A549 (cell line): ENCODE measurements at regions not wholly inside any gene's neighbourhood (a gene's known extent, or its start where the extent isn't known, plus 50 kb on each side); places are given as distances from the start of the nearest gene placed in this dataset.

Source experiments
- ATAC-seq, 2 experiments: fragments of 200-7000 bp in 1 of 2; fragments of >200 bp in 1 of 2; cut with Nextera tagmentation in 1 of 2; cut with Tn5 transposase in 1 of 2; 3 replicates each; pipeline versions ENCODE4 v1.8.0 to v1.9.1; 2018 to 2020; ENCODE audit warnings: mild to moderate bottlenecking in 1 of 2, moderate library complexity in 1 of 2
- CTCF ChIA-PET: fragments of 300-600 bp; sonication (Branson Sonifier 250); formaldehyde crosslinking; extraction: SDS; loops from one replicate; lab custom pipeline; 2021; ENCODE audit warnings: antibody characterized with exemption, inconsistent platforms; lab: Yijun Ruan, JAX
- POLR2A ChIA-PET: fragments of 350-600 bp; formaldehyde crosslinking; extraction: SDS; loops from one replicate; lab custom pipeline; 2021; ENCODE audit warnings: antibody characterized with exemption, inconsistent platforms; lab: Yijun Ruan, JAX
- DNase-seq, 2 experiments: peaks; one replicate each; pipeline versions ENCODE4 v3.0.0 to v3.0.0-alpha.2; 2011 to 2016; ENCODE audit warnings: low read depth in 1 of 2, low spot score in 1 of 2
- FAIRE-seq: peaks from 2 replicates; lab custom pipeline; 2011; peaks lifted over from hg19 to GRCh38; lab: Jason Lieb, UNC
- H3K27ac ChIP-seq, 2 experiments: fragments of >200 bp; sonication (Bioruptor Twin); formaldehyde crosslinking; 3 replicates each; pipeline ENCODE4 v1.5.1; 2016 to 2017
- H3K4me1 ChIP-seq: fragments of >200 bp; sonication (Bioruptor Twin); formaldehyde crosslinking; 3 replicates; pipeline ENCODE4 v1.6.1; 2016
- H3K4me2 ChIP-seq: fragments of >200 bp; sonication (Bioruptor Twin); formaldehyde crosslinking; 3 replicates; pipeline ENCODE4 v1.6.1; 2016
- H3K4me3 ChIP-seq: fragments of >200 bp; sonication (Bioruptor Twin); formaldehyde crosslinking; 3 replicates; pipeline ENCODE4 v1.5.1; 2016
- H3K9me3 ChIP-seq: fragments of >200 bp; sonication (Bioruptor Twin); formaldehyde crosslinking; 3 replicates; pipeline ENCODE4 v1.6.1; 2016
- EHF ChIP-seq: fragments of 250-450 bp; sonication (Bioruptor Pico); IDR thresholded peaks from 2 replicates; pipeline ENCODE4 v1.5.0; 2020; ENCODE audit warnings: mild to moderate bottlenecking
- ESRRA ChIP-seq: fragments of 150-350 bp; IDR thresholded peaks from 2 replicates; pipeline ENCODE4 v1.6.1; 2014; ENCODE audit warnings: mild to moderate bottlenecking, low read length, borderline replicate concordance
- FOSL2 ChIP-seq, 2 experiments: fragments of 450-650 bp in 1 of 2; fragments of >200 bp in 1 of 2; sonication (Bioruptor Twin) in 1 of 2; formaldehyde crosslinking; IDR thresholded peaks; 2 replicates each; pipeline versions ENCODE4 v1.5.0 to v1.6.1; 2016 to 2020; ENCODE audit warnings: mild to moderate bottlenecking in 1 of 2, moderate library complexity in 1 of 2
- GATA3 ChIP-seq: IDR thresholded peaks from 2 replicates; pipeline ENCODE4 v1.6.1; 2012; ENCODE audit warnings: borderline replicate concordance
- HDAC2 ChIP-seq: fragments of 200-600 bp; sonication (generic); IDR thresholded peaks from 2 replicates; pipeline ENCODE4 v1.6.1; 2016
- JUNB ChIP-seq: fragments of >200 bp; sonication (Bioruptor Twin); formaldehyde crosslinking; IDR thresholded peaks from 2 replicates; pipeline ENCODE4 v1.6.1; 2016
- NR3C1 ChIP-seq: fragments of >200 bp; sonication (Bioruptor Twin); formaldehyde crosslinking; IDR thresholded peaks from 3 replicates; pipeline ENCODE4 v1.6.1; 2017
- POLR2A ChIP-seq: IDR thresholded peaks from 2 replicates; pipeline ENCODE4 v1.6.1; 2012; ENCODE audit warnings: mild to moderate bottlenecking, low read length
- RAD21 ChIP-seq, 2 experiments: fragments of >200 bp in 1 of 2; sonication (Bioruptor Twin) in 1 of 2; formaldehyde crosslinking in 1 of 2; IDR thresholded peaks in 1 of 2; conservative IDR thresholded peaks in 1 of 2; 2 replicates in 1 of 2; 3 replicates in 1 of 2; pipeline ENCODE4 v1.6.1; 2012 to 2018; ENCODE audit warnings: inconsistent platforms in 1 of 2
- RARB ChIP-seq: fragments of 250-450 bp; sonication (Bioruptor Pico); IDR thresholded peaks from 2 replicates; pipeline ENCODE4 v1.8.0; 2021; ENCODE audit warnings: mild to moderate bottlenecking, moderate library complexity
- RFX5 ChIP-seq: fragments of 450-650 bp; IDR thresholded peaks from 2 replicates; pipeline ENCODE4 v1.7.1; 2014; ENCODE audit warnings: antibody characterized with exemption, mild to moderate bottlenecking, moderate library complexity
- RNF2 ChIP-seq: fragments of 200-600 bp; sonication (generic); IDR thresholded peaks from 2 replicates; pipeline ENCODE4 v1.6.1; 2016; ENCODE audit warnings: low read depth, mild to moderate bottlenecking, antibody characterized with exemption, moderate library complexity, borderline replicate concordance
- SMC3 ChIP-seq: fragments of >200 bp; sonication (Bioruptor Twin); formaldehyde crosslinking; IDR thresholded peaks from 3 replicates; pipeline ENCODE4 v1.6.1; 2018; ENCODE audit warnings: inconsistent platforms
- TFCP2L1 ChIP-seq: fragments of 250-450 bp; sonication (Bioruptor Pico); IDR thresholded peaks from 2 replicates; pipeline ENCODE4 v1.5.0; 2021; ENCODE audit warnings: mild to moderate bottlenecking
- WGBS: methylation state at CpG from one replicate; pipeline ENCODE4 v1.1.6; 2017; ENCODE audit errors: missing lambda C conversion rate; 5-methylcytosine and 5-hydroxymethylcytosine counted together
- TF ChIP-seq, protein P1 (sequence below): fragments of >200 bp; sonication (Bioruptor Twin); formaldehyde crosslinking; IDR thresholded peaks from 3 replicates; pipeline ENCODE4 v1.5.1; 2016
- TF ChIP-seq, protein P2 (sequence below): IDR thresholded peaks from 2 replicates; pipeline ENCODE4 v1.6.1; 2012; ENCODE audit warnings: low read depth, borderline replicate concordance
- TF ChIP-seq, protein P3 (sequence below): fragments of 200-600 bp; sonication (generic); IDR thresholded peaks from 2 replicates; pipeline ENCODE4 v1.6.1; 2016; ENCODE audit warnings: antibody characterized with exemption, mild to moderate bottlenecking, moderate library complexity
- TF ChIP-seq, protein P4 (sequence below): fragments of 150-350 bp; IDR thresholded peaks from 2 replicates; pipeline ENCODE4 v1.6.1; 2014; ENCODE audit warnings: low read depth, mild to moderate bottlenecking, low read length
- TF ChIP-seq, protein P5 (sequence below): fragments of 250-450 bp; sonication (Bioruptor Pico); IDR thresholded peaks from 2 replicates; pipeline ENCODE4 v1.5.0; 2020; ENCODE audit warnings: low read depth, mild to moderate bottlenecking, moderate library complexity
- TF ChIP-seq, protein P6 (sequence below): fragments of >200 bp; sonication (Bioruptor Twin); formaldehyde crosslinking; IDR thresholded peaks from 2 replicates; pipeline ENCODE4 v1.6.1; 2016

DNA sequence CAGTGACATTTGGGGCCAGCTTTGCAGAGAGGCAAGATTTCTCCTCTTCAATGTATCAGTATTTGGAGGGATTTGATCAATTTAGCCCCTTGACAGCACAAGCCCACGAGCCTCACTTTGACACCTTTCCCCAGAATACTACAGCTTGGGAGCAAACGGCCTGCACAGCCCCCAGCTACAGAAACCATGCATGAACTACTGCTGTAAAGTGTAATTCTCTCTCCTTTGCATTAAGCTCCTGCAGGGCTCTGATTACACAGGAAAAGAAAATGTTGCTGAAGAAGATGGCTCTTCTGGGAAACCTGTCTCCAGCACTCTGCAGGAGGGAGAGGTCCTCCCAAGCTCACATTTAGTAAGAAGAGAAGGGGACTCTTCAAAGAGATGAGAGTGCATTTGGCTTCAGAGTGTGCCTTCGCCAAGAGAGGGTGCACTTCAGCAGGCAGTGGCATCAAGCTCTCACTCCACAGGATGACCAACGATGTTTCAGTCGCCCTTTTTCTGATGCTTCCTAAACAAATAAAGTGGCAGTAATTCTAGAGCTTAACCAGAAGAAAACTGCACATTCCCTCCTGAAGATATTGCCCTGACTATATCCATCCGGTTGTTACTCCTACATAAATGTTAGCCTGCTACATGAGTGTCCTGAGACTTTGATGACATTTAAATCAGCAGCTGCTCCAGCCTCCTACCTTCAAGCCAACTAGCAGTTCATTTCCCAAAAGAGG, 272.2 kb downstream of the AUH start:
- H3K4me3 ChIP-seq = no peak overlapping the region
- FAIRE-seq = no peak
- ChIA-PET POLR2A (interaction anchor here (1.0 kb wide), 1 partner anchor 334 kb away, joined by 5 read pairs; the partner anchor contains the start of gene NFIL3), CTCF (interaction anchor here (0.6 to 4.1 kb wide), 41 partner anchors 9 to 601 kb away, joined by 3 to 31 read pairs (median 4); partner anchors contain the start of gene NFIL3)
- H3K4me2 ChIP-seq = 0 out of 3 replicates have a peak overlapping the region, but pooled peaks have one; percentile 25
- 0 out of 3 replicates have a peak, but pooled peaks cover 7% of the 10 kb centered on the region for H3K4me1 ChIP-seq
- peak; percentile 89 to 91 for ATAC-seq
- 16% methylated on average over 6 of the region's 6 CpGs for WGBS
- no peak for TF ChIP-seq RNF2
- TF ChIP-seq, protein P1, sequence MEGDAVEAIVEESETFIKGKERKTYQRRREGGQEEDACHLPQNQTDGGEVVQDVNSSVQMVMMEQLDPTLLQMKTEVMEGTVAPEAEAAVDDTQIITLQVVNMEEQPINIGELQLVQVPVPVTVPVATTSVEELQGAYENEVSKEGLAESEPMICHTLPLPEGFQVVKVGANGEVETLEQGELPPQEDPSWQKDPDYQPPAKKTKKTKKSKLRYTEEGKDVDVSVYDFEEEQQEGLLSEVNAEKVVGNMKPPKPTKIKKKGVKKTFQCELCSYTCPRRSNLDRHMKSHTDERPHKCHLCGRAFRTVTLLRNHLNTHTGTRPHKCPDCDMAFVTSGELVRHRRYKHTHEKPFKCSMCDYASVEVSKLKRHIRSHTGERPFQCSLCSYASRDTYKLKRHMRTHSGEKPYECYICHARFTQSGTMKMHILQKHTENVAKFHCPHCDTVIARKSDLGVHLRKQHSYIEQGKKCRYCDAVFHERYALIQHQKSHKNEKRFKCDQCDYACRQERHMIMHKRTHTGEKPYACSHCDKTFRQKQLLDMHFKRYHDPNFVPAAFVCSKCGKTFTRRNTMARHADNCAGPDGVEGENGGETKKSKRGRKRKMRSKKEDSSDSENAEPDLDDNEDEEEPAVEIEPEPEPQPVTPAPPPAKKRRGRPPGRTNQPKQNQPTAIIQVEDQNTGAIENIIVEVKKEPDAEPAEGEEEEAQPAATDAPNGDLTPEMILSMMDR = peak; percentile 59
- peak; percentile 78 for TF ChIP-seq SMC3
- peak; percentile 76 to 80 for TF ChIP-seq RAD21 (conservative IDR thresholded peaks at IDR 0.05 in 1 of 2, IDR thresholded peaks at IDR 0.05 in 1 of 2)
- peak in 1 of 2 experiments; percentile 59 for DNase-seq
- no peaks in the 10 kb centered on the region for H3K9me3 ChIP-seq
- peak overlapping the region in 1 of 2 experiments; percentile 51; a peak in 1 of 6 replicates for H3K27ac ChIP-seq

DNA sequence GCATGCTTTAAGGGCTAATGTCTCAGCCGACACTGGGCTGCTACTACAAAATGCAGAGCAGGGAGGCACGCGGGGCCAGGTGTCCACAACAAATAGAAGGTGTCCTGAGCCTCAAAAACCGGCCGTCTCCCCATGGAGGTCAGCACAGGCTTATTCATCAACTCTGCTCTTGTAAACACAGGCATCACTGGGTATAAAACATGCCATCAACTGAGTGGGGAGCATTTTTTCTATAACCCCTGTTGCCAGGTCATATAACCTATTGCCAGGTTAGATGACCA, 271.6 kb downstream of the AUH start:
- ChIA-PET POLR2A (interaction anchor here (1.0 kb wide), 1 partner anchor 334 kb away, joined by 5 read pairs; the partner anchor contains the start of gene NFIL3), CTCF (interaction anchor here (0.9 to 4.1 kb wide), 33 partner anchors 8 to 601 kb away, joined by 3 to 31 read pairs (median 5); no protein-coding TSS in a partner anchor)
- no peak for DNase-seq
- Histone ChIP-seq H3K4me1 (0 out of 3 replicates have a peak, but pooled peaks cover 7% of the 10 kb centered on the region), H3K9me3 (no peaks in the 10 kb centered on the region), H3K27ac (peak overlapping the region in 1 of 2 experiments; percentile 51; a peak in 1 of 6 replicates), H3K4me3 (no peak overlapping the region), H3K4me2 (no peak overlapping the region)
- ATAC-seq = peak in 1 of 2 experiments; percentile 45; a peak in 3 of 6 replicates
- WGBS = 83% methylated on average over 5 of the region's 5 CpGs
- TF ChIP-seq FOSL2 (IDR thresholded peaks at IDR 0.05) (no peak), FOSL2 (CRISPR knock-in tag; IDR thresholded peaks at IDR 0.05) (no peak), POLR2A (no peak), JUNB (no peak), RARB (CRISPR knock-in tag) (no peak), EHF (no peak), HDAC2 (no peak), RFX5 (no peak), ESRRA (no peak), NR3C1 (no peak), GATA3 (no peak), TFCP2L1 (CRISPR knock-in tag) (no peak)
- TF ChIP-seq, protein P2, sequence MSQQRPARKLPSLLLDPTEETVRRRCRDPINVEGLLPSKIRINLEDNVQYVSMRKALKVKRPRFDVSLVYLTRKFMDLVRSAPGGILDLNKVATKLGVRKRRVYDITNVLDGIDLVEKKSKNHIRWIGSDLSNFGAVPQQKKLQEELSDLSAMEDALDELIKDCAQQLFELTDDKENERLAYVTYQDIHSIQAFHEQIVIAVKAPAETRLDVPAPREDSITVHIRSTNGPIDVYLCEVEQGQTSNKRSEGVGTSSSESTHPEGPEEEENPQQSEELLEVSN = no peak
- TF ChIP-seq, protein P1 = no peak
- TF ChIP-seq, protein P3, sequence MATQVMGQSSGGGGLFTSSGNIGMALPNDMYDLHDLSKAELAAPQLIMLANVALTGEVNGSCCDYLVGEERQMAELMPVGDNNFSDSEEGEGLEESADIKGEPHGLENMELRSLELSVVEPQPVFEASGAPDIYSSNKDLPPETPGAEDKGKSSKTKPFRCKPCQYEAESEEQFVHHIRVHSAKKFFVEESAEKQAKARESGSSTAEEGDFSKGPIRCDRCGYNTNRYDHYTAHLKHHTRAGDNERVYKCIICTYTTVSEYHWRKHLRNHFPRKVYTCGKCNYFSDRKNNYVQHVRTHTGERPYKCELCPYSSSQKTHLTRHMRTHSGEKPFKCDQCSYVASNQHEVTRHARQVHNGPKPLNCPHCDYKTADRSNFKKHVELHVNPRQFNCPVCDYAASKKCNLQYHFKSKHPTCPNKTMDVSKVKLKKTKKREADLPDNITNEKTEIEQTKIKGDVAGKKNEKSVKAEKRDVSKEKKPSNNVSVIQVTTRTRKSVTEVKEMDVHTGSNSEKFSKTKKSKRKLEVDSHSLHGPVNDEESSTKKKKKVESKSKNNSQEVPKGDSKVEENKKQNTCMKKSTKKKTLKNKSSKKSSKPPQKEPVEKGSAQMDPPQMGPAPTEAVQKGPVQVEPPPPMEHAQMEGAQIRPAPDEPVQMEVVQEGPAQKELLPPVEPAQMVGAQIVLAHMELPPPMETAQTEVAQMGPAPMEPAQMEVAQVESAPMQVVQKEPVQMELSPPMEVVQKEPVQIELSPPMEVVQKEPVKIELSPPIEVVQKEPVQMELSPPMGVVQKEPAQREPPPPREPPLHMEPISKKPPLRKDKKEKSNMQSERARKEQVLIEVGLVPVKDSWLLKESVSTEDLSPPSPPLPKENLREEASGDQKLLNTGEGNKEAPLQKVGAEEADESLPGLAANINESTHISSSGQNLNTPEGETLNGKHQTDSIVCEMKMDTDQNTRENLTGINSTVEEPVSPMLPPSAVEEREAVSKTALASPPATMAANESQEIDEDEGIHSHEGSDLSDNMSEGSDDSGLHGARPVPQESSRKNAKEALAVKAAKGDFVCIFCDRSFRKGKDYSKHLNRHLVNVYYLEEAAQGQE = no peak
- TF ChIP-seq, protein P4, sequence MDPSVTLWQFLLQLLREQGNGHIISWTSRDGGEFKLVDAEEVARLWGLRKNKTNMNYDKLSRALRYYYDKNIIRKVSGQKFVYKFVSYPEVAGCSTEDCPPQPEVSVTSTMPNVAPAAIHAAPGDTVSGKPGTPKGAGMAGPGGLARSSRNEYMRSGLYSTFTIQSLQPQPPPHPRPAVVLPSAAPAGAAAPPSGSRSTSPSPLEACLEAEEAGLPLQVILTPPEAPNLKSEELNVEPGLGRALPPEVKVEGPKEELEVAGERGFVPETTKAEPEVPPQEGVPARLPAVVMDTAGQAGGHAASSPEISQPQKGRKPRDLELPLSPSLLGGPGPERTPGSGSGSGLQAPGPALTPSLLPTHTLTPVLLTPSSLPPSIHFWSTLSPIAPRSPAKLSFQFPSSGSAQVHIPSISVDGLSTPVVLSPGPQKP = no peak
- TF ChIP-seq, protein P5, sequence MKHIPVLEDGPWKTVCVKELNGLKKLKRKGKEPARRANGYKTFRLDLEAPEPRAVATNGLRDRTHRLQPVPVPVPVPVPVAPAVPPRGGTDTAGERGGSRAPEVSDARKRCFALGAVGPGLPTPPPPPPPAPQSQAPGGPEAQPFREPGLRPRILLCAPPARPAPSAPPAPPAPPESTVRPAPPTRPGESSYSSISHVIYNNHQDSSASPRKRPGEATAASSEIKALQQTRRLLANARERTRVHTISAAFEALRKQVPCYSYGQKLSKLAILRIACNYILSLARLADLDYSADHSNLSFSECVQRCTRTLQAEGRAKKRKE = no peak
- TF ChIP-seq, protein P6, sequence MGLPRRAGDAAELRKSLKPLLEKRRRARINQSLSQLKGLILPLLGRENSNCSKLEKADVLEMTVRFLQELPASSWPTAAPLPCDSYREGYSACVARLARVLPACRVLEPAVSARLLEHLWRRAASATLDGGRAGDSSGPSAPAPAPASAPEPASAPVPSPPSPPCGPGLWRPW = no peak
- FAIRE-seq = no peak
